SK-N-SH (cell line): ENCODE measurements at regions not wholly inside any gene's neighbourhood (a gene's known extent, or its start where the extent isn't known, plus 50 kb on each side); places are given as distances from the start of the nearest gene placed in this dataset.
"Not testable (repeated sequence)": the region's sequence is repeated elsewhere in the genome, so short reads cannot be mapped to it uniquely, and the experiment has no call there.

Experiments used
- CTCF ChIA-PET: fragments of 300-600, 350-600 bp; formaldehyde crosslinking; extraction: SDS; loops from one replicate; lab custom pipeline; 2021; lab: Yijun Ruan, JAX
- POLR2A ChIA-PET: fragments of 350-600 bp; sonication (Branson Sonifier 250); formaldehyde crosslinking; extraction: SDS; loops from one replicate; lab custom pipeline; 2020; ENCODE audit warnings: antibody characterized with exemption, inconsistent platforms; lab: Yijun Ruan, JAX
- DNase-seq: peaks from one replicate; pipeline ENCODE4 v3.0.0; 2012
- H2AFZ ChIP-seq: fragments of 200-600 bp; sonication (generic); 2 replicates; pipeline ENCODE4 v1.8.1; 2016; ENCODE audit warnings: antibody characterized with exemption, mild to moderate bottlenecking, low read depth
- H3F3A ChIP-seq: fragments of 200-600 bp; sonication (generic); replicated peaks from 2 replicates; pipeline ENCODE3; 2016; ENCODE audit warnings: antibody characterized with exemption, mild to moderate bottlenecking; ENCODE audit not compliant: insufficient read depth
- H3K27ac ChIP-seq, 2 experiments: fragments of 200-500 bp in 1 of 2; fragments of 200-600 bp in 1 of 2; sonication (Bioruptor generic) in 1 of 2; sonication (generic), shearing (Covaris generic) in 1 of 2; 2 replicates each; pipeline versions ENCODE4 v1.5.1 to v1.6.1; 2014 to 2016; ENCODE audit warnings: low read depth in 2 of 2, inconsistent platforms in 1 of 2, low read length in 1 of 2, mild to moderate bottlenecking in 1 of 2, mixed read lengths in 1 of 2
- H3K27me3 ChIP-seq: fragments of 200-600 bp; sonication (generic), shearing (Covaris generic); 2 replicates; pipeline ENCODE4 v1.6.1; 2016; ENCODE audit warnings: mixed run types; ENCODE audit not compliant: insufficient read depth
- H3K36me3 ChIP-seq, 2 experiments: fragments of 200-500 bp in 1 of 2; fragments of 200-600 bp in 1 of 2; sonication (Bioruptor generic) in 1 of 2; sonication (generic) in 1 of 2; replicated peaks in 1 of 2; 2 replicates each; pipeline versions ENCODE3 to v1.5.1; 2014 to 2016; ENCODE audit warnings: low read length in 1 of 2, mild to moderate bottlenecking in 1 of 2; ENCODE audit not compliant: insufficient read depth in 2 of 2, control insufficient read depth in 1 of 2
- H3K4me1 ChIP-seq, 2 experiments: fragments of 200-500 bp in 1 of 2; fragments of 200-600 bp in 1 of 2; sonication (Bioruptor generic) in 1 of 2; sonication (generic), shearing (Covaris generic) in 1 of 2; 2 replicates each; pipeline versions ENCODE4 v1.5.1 to v1.6.1; 2014 to 2016; ENCODE audit warnings: low read depth in 1 of 2, low read length in 1 of 2, mixed run types in 1 of 2; ENCODE audit not compliant: insufficient read depth in 2 of 2, control insufficient read depth in 1 of 2
- H3K4me2 ChIP-seq: fragments of 200-600 bp; sonication (generic), shearing (Covaris generic); 2 replicates; pipeline ENCODE4 v1.6.1; 2017; ENCODE audit warnings: mixed run types
- H3K4me3 ChIP-seq, 2 experiments: fragments of 200-500 bp in 1 of 2; fragments of 200-600 bp in 1 of 2; sonication (Bioruptor generic) in 1 of 2; sonication (generic), shearing (Covaris generic) in 1 of 2; 2 replicates each; pipeline versions ENCODE4 v1.5.1 to v1.8.1; 2014 to 2016; ENCODE audit warnings: low read depth in 2 of 2, inconsistent platforms in 1 of 2, low read length in 1 of 2, mild to moderate bottlenecking in 1 of 2, mixed read lengths in 1 of 2, moderate library complexity in 1 of 2
- H3K79me2 ChIP-seq: fragments of 200-600 bp; sonication (generic); 2 replicates; pipeline ENCODE4 v1.8.1; 2017; ENCODE audit warnings: mild to moderate bottlenecking; ENCODE audit not compliant: insufficient read depth
- H3K9ac ChIP-seq: fragments of 200-600 bp; sonication (generic); 2 replicates; pipeline ENCODE4 v1.6.1; 2017; ENCODE audit warnings: mixed run types
- H3K9me2 ChIP-seq: fragments of 200-600 bp; sonication (generic); 2 replicates; pipeline ENCODE4 v1.6.1; 2017; ENCODE audit warnings: mixed run types
- H3K9me3 ChIP-seq: fragments of 200-600 bp; sonication (generic); 2 replicates; pipeline ENCODE4 v1.6.1; 2017; ENCODE audit warnings: mixed run types, mild to moderate bottlenecking, moderate library complexity
- H4K20me1 ChIP-seq: fragments of 200-600 bp; sonication (generic); 2 replicates; pipeline ENCODE4 v1.6.1; 2017; ENCODE audit warnings: mild to moderate bottlenecking, mixed run types; ENCODE audit not compliant: insufficient read depth
- CHD2 ChIP-seq: fragments of 150-350 bp; IDR thresholded peaks from 2 replicates; pipeline ENCODE4 v1.6.1; 2018; ENCODE audit warnings: low read length; ENCODE audit not compliant: partially characterized antibody
- EP300 ChIP-seq, 2 experiments: IDR thresholded peaks; 2 replicates each; pipeline versions ENCODE4 v1.4.0 to v1.6.1; 2012; ENCODE audit warnings: borderline replicate concordance in 1 of 2, low read depth in 1 of 2, low read length in 1 of 2
- FOSL2 ChIP-seq: IDR thresholded peaks from 2 replicates; pipeline ENCODE4 v1.4.0; 2012; ENCODE audit warnings: low read depth, mild to moderate bottlenecking, moderate library complexity, borderline replicate concordance
- GABPA ChIP-seq: IDR thresholded peaks from 2 replicates; pipeline ENCODE4 v1.4.0; 2012; ENCODE audit warnings: low read depth, mild to moderate bottlenecking
- MXI1 ChIP-seq: IDR thresholded peaks from 2 replicates; pipeline ENCODE4 v1.6.1; 2012; ENCODE audit warnings: mild to moderate bottlenecking, low read depth, low read length, improper control_type of control experiment
- PBX3 ChIP-seq: IDR thresholded peaks from 2 replicates; pipeline ENCODE4; 2012
- RCOR1 ChIP-seq: fragments of 150-350 bp; IDR thresholded peaks from 2 replicates; pipeline ENCODE4 v1.6.1; 2017; ENCODE audit warnings: antibody characterized with exemption, low read length
- RFX5 ChIP-seq: IDR thresholded peaks from 2 replicates; pipeline ENCODE4 v1.6.1; 2012; ENCODE audit warnings: mild to moderate bottlenecking, improper control_type of control experiment, low read length
- SIN3A ChIP-seq: IDR thresholded peaks from 2 replicates; pipeline ENCODE4 v1.6.1; 2012; ENCODE audit warnings: low read depth, mild to moderate bottlenecking, low read length, moderate library complexity, borderline replicate concordance
- SMC3 ChIP-seq: IDR thresholded peaks from 2 replicates; pipeline ENCODE4 v1.6.1; 2012; ENCODE audit warnings: low read depth, low read length, improper control_type of control experiment
- TCF12 ChIP-seq: IDR thresholded peaks from 2 replicates; pipeline ENCODE4 v1.4.0; 2012
- TEAD4 ChIP-seq: IDR thresholded peaks from 2 replicates; pipeline ENCODE4 v1.4.0; 2012; ENCODE audit warnings: mild to moderate bottlenecking, borderline replicate concordance; ENCODE audit not compliant: insufficient read depth
- USF2 ChIP-seq: fragments of 150-350 bp; IDR thresholded peaks from 2 replicates; pipeline ENCODE4 v1.6.1; 2017; ENCODE audit warnings: antibody characterized with exemption, low read length, low read depth, borderline replicate concordance
- WGBS: methylation state at CpG from one replicate; pipeline ENCODE4 v1.1.6; 2017; ENCODE audit warnings: low lambda C conversion rate; 5-methylcytosine and 5-hydroxymethylcytosine counted together

- CTCF ChIA-PET, result no interaction called here
- H3K4me3 ChIP-seq, result no peak overlapping the region
- no peak for DNase-seq
Measured at GRCh38 chr13:100976993-100977392, 302.4 kb upstream of the TMTC4 start.

GRCh38 chr13:100975666-100976065, 301.1 kb upstream of the TMTC4 start:
- H3K9me2 ChIP-seq, H3K36me3 ChIP-seq, H3K4me2 ChIP-seq, H3F3A ChIP-seq, H3K79me2 ChIP-seq, DNase-seq, H4K20me1 ChIP-seq, H3K4me3 ChIP-seq, H3K9ac ChIP-seq, POLR2A ChIA-PET, H3K27ac ChIP-seq, H2AFZ ChIP-seq, H3K27me3 ChIP-seq, CTCF ChIA-PET, H3K4me1 ChIP-seq: not testable (repeated sequence)
- H3K9me3 ChIP-seq, result peaks cover 11% of the 10 kb centered on the region; the same call in 1 of the 2 replicates
- 89% methylated on average over 11 of the region's 31 CpGs for WGBS

More at GRCh38 chr13:100976993-100977392, 302.4 kb upstream of the TMTC4 start:
- H2AFZ ChIP-seq, result no peak overlapping the region
- H3K79me2 ChIP-seq, result no peaks in the 10 kb centered on the region
- no peaks in the 10 kb centered on the region for H3K27me3 ChIP-seq
- no peak overlapping the region for H3K9ac ChIP-seq
- no peak overlapping the region for H3K4me2 ChIP-seq
- H3K9me3 ChIP-seq, result peaks cover 3% of the 10 kb centered on the region; the same call in 1 of the 2 replicates
- H3K4me1 ChIP-seq, result no peaks in the 10 kb centered on the region
- TF ChIP-seq EP300 (IDR thresholded peaks at IDR 0.05; ENCODE audit: borderline replicate concordance in 1 of 2, low read depth in 1 of 2, low read length in 1 of 2) (no peak), RFX5 (no peak), GABPA (no peak), SIN3A (no peak), TEAD4 (no peak), RCOR1 (no peak), FOSL2 (no peak), USF2 (no peak), MXI1 (no peak), SMC3 (no peak)
- TF ChIP-seq, all 33 proteins: peak for 0
- Histone ChIP-seq H3K27ac (no peak overlapping the region), H3K36me3 (no peaks in the 10 kb centered on the region), H4K20me1 (no peaks in the 10 kb centered on the region), H3F3A (no peaks in the 10 kb centered on the region), H3K9me2 (no peaks in the 10 kb centered on the region)
- POLR2A ChIA-PET, result no interaction called here
- 30% methylated on average over 2 of the region's 2 CpGs for WGBS

- ChIA-PET CTCF (no interaction called here), POLR2A (no interaction called here)
- no peaks in the 10 kb centered on the region for H3K79me2 ChIP-seq
- no peaks in the 10 kb centered on the region for H3K4me1 ChIP-seq
- TF ChIP-seq CHD2, result no peak
- TF ChIP-seq TCF12, result no peak
- TF ChIP-seq GABPA, result no peak
- no peak for TF ChIP-seq PBX3
- TF ChIP-seq SMC3, result no peak
- no peak for TF ChIP-seq TEAD4
- H3K4me2 ChIP-seq, result no peak overlapping the region
- DNase-seq, result no peak
- H2AFZ ChIP-seq, result no peak overlapping the region
- no peak overlapping the region for H3K4me3 ChIP-seq
- H3K9ac ChIP-seq, result no peak overlapping the region
- no peaks in the 10 kb centered on the region for H3K9me2 ChIP-seq
- no peaks in the 10 kb centered on the region for H3F3A ChIP-seq
- no peak overlapping the region for H3K27ac ChIP-seq
- 42% methylated on average over 2 of the region's 2 CpGs for WGBS
- H4K20me1 ChIP-seq, result no peaks in the 10 kb centered on the region
- no peaks in the 10 kb centered on the region for H3K27me3 ChIP-seq
- no peaks in the 10 kb centered on the region for H3K9me3 ChIP-seq
- H3K36me3 ChIP-seq, result no peaks in the 10 kb centered on the region
Measured at GRCh38 chr13:100962585-100962984, 288.0 kb upstream of the TMTC4 start.
